GM18858 (cell line): ENCODE measurements at regions not wholly inside any gene's neighbourhood (a gene's known extent, or its start where the extent isn't known, plus 50 kb on each side); places are given as distances from the start of the nearest gene placed in this dataset.

ENCODE experiments used
- ATAC-seq: cut with Tn5 transposase; IDR thresholded peaks from one replicate; pipeline ENCODE4 v1.9.1; 2021; ENCODE audit not compliant: unreplicated experiment

DNA sequence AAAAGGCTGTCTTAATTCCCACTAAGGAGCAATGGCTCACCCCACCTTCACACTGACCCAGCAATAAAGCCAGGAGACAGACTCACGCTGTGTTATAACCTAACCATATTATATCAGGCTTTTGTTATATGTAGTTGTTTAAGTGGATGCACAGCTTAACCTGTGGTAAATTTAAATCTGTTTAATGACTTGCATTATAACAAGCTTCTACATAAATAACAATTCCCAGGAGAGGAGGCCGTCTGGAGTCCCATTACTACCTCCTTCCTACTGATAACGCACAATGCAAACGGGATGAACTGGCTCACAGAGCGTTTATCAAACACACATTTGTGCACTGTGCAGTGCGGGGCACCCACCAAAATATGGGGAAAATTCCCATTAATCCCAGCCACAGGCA lies 102.1 kb upstream of the MGMT start:
- no peak for ATAC-seq

DNA sequence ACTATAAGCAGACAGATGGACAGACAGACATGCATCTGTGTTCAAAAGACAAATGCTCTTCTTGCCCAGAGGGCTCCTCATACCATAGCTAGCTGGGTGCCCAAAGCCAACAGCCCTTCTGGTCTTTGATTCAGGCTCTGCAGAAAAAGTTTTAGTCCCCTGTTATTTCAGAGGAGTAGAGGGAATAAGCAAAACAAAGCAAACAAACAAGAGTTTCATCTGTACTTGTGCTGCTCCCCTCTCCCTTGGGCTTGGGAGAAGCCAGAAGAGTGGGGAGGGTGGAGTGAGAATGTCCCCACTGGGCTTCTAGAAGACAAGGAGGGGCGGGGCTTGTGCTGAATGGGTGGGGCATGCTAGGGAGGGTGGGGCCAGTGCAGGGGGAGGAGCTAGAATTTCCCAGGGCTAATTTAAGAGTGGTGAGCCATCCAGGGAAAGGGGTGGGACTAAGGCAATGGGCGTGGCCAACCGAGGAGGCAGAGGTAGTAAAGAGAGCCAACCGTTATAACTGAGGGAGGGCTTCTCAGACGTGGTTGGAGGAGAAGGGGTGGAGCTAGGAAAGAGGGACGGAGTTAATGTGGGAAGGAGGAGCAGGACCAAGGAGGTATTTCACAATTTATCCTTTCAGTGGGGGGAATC lies 101.2 kb upstream of the MGMT start:
- ATAC-seq: no peak

GRCh38 chr10:129366450-129366849 lies 100.6 kb upstream of the MGMT start:
- ATAC-seq: no peak

DNA sequence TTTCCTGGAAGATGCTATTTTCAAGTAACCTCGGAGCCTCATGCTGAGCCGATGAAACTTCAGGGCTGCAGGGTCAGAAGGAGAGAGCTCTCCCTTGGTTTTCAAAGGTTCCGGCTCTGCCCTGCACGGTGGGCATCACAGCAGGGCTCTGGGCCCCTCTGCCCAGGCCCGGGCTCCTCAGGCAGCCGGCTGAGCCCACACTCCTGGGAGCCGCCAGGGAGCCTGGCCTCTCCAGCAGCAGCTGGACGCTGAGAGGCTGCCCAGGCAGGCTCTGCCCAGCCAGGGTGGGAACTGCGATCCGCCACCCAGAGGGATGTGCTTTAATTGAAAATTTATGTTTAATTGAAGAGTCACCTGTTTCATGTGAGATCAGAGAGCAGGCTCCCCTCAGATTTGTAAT lies 97.5 kb upstream of the MGMT start:
- no peak for ATAC-seq

- ATAC-seq: no peak
Measured at GRCh38 chr10:129371541-129371940, 95.5 kb upstream of the MGMT start.

DNA sequence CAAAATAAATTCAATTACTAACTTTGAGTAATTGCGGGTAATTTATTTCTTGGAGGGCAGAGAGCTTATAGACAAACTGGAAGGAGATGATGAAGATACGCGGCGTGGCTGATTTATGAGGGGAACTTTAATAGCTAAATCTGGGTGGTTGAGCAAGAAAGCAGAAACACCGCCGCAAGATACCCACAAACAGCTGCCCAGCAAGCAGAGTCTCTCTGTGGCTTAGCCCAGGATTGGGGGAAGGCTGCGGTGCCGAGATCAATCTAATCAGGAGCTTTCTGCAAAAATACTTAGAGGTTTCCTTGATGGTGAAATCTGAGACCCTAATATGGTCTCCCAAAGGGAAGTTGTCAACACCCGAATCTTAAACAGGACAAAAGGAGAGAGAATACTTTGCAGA lies 94.9 kb upstream of the MGMT start:
- ATAC-seq: no peak

DNA sequence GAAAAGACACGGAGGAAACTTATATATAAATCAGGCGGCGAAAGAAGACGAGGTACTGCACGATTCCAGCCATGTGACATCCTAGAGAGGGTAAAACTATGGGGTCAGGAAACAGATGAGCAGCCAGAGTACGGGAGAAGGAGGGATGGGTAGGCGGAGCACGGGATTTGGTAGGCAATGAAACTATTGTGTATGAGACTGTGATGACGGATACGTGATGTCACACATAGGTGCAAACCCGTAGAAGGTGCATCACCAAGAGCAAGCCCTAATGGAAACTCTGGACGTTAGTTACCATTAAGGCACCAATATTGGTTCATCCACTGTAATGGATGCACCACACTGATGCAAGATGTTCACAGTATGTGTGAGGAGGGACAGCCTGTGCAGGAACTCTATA lies 93.8 kb upstream of the MGMT start:
- ATAC-seq: no peak

DNA sequence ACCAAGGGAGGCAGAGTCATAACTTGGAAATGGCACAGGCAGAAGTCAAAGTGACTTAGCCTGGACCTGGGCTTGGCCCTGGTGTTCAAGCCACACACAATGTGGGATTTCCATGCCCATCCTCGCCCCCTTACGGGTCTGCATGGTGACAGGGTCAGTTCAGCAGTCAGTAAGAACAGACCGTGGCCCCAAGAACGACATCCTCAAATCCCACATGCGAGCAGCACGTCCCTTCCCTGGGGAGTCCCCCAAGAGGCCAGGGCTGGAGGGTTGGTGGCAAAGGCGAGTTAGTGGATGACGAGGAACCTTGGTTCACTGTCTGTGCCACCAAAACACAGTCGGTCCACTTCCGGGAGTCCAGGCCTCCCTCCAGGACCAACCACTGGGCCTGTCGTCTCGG lies 93.3 kb upstream of the MGMT start:
- ATAC-seq: no peak

GRCh38 chr10:129375171-129375570 lies 91.9 kb upstream of the MGMT start:
- no peak for ATAC-seq

DNA sequence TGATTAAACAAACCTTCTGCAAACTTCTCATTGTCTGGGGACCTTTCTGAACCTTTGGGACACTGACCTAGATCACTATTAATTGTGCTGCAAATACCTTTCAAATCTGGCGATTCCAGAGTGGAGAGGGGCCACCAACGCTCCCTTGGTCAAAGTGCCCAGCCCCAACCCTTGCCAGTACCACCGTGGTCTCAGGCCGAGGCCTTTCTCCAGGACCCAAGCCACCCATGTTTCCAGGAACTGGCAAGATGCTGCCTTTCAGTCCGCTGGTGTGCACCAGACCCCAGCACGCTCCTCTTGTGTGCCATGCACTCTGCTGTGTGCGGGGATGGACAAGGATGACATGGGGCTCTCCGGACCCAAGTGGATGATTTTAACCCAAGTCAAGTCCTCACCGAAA lies 91.1 kb upstream of the MGMT start:
- no peak for ATAC-seq

- ATAC-seq: no peak
Measured at GRCh38 chr10:129380279-129380678, 86.8 kb upstream of the MGMT start.

GRCh38 chr10:129381741-129382140 lies 85.3 kb upstream of the MGMT start:
- no peak for ATAC-seq

DNA sequence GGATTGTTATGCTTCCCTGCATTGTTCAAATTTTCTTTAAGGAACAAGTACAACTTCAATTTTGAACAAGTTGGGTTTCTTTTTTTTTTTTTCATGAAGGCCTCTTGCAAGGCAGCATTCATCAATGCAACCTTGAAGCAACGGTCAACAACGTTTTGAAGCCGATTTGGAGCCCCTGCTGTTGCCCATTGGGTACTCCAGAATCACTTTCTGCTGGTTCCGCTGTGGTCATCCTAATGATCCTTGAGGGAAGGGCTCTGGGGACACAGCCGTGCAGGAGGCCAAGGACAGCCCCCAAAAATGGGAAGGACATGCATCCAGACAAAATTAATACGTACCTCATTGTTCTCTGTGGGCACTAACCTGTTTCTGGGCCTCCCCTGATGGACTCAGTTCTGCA lies 84.6 kb upstream of the MGMT start:
- no peak for ATAC-seq

GRCh38 chr10:129383651-129384050 lies 83.4 kb upstream of the MGMT start:
- ATAC-seq: no peak

- no peak for ATAC-seq
Measured at GRCh38 chr10:129385600-129385999, 81.4 kb upstream of the MGMT start.

- ATAC-seq: no peak
Measured at GRCh38 chr10:129386415-129387257, 80.4 kb upstream of the MGMT start.

- no peak for ATAC-seq
Measured at GRCh38 chr10:129387258-129387525, 79.8 kb upstream of the MGMT start.

DNA sequence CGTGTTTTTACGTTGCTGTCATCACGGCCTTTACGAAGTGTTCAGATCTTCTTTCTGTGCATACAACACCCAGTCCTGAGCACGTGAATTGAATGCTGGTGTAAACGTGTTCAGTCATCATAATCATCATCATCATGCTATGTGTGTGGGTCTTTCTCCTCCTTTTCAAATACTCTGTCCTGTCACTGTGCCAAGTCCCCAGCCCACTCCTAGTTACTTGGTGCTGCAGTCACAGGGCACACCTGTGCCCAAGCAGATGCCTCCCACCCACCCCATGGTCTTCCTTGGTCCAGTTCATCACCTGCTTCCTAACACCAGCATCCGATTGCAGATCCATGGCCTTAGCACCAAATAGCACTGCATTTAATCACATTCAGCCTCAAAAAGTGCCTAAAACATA lies 78.6 kb upstream of the MGMT start:
- no peak for ATAC-seq

DNA sequence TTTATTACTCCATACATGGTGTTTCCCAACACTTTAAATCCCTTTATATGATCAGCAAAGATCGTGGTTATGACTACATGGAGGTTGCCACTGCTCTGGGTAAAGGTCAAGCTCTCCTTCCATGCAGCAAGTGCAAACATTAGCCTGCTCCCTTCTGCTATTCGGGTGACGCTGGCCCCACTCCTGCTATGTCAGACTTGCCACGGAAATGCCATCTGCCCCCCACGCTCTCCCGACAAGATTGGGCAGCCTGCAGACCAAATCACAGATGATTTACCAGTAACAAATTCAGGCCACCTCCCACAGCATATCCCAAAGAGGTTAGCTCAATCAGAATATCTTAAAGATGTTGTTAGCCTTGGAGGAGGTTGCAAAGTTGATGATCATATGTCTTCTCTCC lies 77.8 kb upstream of the MGMT start:
- ATAC-seq: no peak

DNA sequence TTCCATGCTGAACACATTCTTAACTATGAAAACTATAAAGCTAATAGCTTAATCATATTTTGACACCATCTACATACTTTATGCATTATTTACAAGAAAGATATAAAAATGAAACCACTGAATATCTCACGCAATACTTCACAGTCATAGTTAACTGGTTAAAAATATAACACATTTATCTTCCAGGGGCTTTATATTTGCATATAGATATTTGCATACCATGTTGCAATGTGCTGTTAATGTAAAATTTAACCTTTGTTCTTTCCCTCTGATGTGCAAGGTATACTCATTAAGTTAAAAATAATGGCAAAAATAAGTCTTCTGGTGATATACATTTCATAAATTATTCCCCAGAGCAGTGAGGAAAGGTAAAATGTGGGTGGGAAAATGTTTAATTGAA lies 76.9 kb upstream of the MGMT start:
- ATAC-seq: no peak

- no peak for ATAC-seq
Measured at GRCh38 chr10:129390726-129391125, 76.3 kb upstream of the MGMT start.

- ATAC-seq: no peak
Measured at GRCh38 chr10:129391464-129391863, 75.6 kb upstream of the MGMT start.

GRCh38 chr10:129392855-129393254 lies 74.2 kb upstream of the MGMT start:
- no peak for ATAC-seq
